ENCODE measurements at regions not wholly inside any gene's neighbourhood (a gene's known extent, or its start where the extent isn't known, plus 50 kb on each side); places are given as distances from the start of the nearest gene placed in this dataset.

DNA sequence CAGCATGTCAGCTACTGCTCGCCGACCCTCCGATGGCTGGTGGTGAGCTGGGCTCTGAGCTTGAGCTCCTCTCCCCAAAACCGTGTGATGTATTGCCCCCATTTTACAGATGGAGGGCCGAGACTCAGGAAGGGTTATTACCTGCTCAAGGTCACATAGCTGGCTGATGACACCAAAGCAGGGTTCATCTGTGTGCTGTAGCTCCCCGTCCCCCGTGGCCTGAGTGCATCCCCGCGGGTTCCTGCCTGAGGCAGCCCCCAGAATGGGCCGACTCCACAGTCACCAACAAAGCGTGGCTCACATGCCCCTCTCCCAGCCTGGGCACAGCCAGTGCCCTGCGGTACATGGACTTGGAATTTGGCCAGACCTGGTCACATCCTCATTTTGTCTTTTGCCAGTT, 198.6 kb downstream of the TFCP2L1 start:
- DNase-seq: no peak

GRCh38 chr2:121087117-121087516, 197.9 kb downstream of the TFCP2L1 start:
- DNase-seq: no peak

- DNase-seq: no peak
Observed at GRCh38 chr2:121088251-121089165, 196.5 kb downstream of the TFCP2L1 start.

DNA sequence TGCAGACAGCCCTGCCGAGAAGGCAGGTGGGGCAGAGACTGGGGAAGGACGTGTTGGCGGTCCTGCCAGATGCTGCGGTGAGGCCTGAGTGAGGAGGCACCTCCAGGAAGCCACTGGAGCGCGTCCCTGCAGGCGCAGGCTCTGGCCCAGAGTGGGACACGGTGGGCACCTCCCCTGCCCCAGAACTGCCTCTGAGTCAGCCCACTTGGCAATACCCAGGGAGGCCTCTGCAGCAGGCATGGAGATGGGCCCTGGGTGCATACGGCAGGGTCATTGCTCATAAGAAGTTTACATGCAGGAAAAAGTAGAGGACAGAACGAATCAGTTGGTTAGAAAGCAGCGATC, 195.9 kb downstream of the TFCP2L1 start:
- no peak for DNase-seq

- DNase-seq: no peak
Observed at GRCh38 chr2:121090088-121090715, 194.8 kb downstream of the TFCP2L1 start.

- DNase-seq: peak; percentile 31
Observed at GRCh38 chr2:121092095-121092494, 192.9 kb downstream of the TFCP2L1 start.

DNA sequence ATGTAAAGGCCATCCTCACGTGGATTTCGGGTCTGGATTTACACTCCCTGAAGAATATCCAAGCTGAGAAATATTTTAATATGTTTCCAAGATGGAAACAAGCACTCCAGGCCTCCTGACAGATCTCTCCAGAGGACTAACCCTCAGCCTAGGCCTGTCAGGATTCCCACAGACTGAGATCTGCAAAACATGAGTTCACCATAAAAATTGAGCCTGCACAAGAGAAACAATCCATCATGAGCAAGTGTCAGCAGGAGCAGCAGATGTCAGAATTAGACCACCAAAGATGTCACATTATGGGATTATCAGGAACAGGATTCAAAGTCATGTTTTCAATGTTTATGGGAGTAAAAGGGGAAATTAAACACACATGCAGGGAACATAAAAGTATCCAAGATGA, 191.3 kb downstream of the TFCP2L1 start:
- no peak for DNase-seq

DNA sequence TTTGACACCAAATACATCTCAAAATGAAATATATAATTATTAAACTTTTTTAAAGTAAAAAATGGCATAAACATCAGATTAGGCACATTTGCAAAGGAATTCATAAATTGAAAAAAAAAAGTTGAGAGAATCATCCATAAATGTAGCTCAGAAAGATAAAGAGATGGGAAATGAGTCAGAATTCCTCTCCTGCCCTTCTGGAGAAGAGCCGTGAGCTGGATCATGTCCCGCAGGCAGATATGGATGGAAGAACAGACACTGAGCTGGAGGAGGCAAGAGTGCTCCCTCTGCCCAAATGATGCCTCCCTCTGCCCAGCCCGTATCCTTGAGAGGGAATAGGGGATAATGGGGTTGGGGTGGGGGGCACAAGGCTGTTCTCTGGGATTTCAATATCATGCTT, 190.9 kb downstream of the TFCP2L1 start:
- DNase-seq: no peak

DNA sequence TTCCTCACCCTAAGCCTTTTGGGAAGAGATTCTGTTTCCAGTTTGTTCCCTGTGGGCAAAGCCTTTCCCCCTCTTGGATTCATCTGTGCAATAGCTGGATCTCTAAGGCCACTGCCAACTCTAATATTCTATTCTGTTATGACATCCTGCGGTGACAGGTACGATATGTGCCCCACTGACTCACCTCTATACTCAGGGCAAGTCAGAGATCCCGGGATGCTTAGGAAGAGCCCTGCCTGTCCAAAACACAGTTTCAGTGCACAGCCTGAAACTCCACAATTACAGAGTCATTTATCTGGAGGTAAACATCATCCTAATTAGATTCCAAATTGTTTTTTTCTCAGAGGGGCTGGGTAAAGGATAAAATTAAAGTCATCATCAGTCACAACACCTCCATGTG, 190.2 kb downstream of the TFCP2L1 start:
- DNase-seq: no peak

GRCh38 chr2:121095257-121096080, 189.5 kb downstream of the TFCP2L1 start:
- peak; percentile 90 for DNase-seq

DNA sequence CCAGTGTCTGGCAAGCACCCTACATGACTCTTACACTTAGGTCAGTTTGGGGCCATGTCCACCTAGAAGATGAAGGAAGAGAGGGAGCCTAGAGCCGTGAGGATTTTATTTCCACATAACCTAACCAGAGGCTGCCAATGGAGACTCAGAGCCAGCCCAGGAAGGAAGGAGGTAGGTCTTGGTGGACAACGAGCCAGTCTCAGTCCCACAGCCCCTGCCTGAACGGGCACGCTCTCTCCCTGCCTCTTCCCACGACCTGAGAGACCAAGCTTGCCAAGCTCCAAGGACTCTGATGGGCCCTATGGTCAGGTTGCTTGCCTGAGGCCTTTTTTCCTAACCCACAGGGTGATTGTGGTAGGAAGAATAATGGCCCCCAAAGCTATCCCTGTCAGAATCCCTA, 188.4 kb downstream of the TFCP2L1 start:
- DNase-seq: no peak

- no peak for DNase-seq
Observed at GRCh38 chr2:121098556-121098955, 186.4 kb downstream of the TFCP2L1 start.

- peak; percentile 52 for DNase-seq
Observed at GRCh38 chr2:121099329-121100290, 185.4 kb downstream of the TFCP2L1 start.

- DNase-seq: no peak
Observed at GRCh38 chr2:121101093-121101715, 183.8 kb downstream of the TFCP2L1 start.

DNA sequence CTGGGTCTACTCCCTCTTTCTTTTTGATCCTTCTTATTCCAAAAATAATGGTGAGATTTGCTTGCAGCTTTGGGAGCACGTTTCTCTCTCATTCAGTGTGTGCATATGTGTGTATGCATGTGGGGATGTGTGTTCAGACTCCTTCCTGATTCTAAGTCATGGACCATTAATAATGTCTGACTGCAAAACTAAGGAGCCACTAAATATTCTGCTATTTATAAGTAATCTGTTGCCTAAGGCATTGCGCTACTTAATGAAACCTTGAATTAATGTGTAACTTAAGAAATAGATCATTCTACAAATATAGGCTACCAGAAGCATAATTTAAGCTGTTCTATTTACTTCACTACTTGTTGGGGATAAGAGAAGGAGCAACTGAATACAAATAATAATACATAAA, 182.1 kb downstream of the TFCP2L1 start:
- DNase-seq: no peak

- DNase-seq: no peak
Observed at GRCh38 chr2:121103960-121104359, 181.0 kb downstream of the TFCP2L1 start.

DNA sequence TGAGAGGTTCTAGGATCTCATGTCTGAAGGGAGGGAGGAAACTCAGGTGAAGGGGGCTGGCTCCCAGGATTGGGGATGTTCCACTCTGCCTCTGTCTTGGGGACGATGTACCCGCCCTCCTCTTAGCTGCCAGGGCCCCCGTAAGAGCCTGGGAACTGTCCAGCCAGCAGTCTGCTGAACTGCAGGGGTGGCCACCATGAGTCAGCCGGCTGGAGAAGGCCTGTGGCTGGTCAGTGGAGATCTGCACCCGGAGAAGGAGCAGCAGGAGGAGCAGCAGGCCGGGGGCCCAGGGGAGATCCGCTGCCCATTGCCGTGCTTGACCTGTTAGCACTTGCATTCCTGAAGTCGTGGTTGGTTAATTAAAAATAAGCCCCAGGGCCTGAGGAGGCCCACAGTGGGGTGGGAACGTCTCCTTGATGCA, 180.3 kb downstream of the TFCP2L1 start:
- no peak for DNase-seq

- no peak for DNase-seq
Observed at GRCh38 chr2:121110924-121111323, 174.1 kb downstream of the TFCP2L1 start.

DNA sequence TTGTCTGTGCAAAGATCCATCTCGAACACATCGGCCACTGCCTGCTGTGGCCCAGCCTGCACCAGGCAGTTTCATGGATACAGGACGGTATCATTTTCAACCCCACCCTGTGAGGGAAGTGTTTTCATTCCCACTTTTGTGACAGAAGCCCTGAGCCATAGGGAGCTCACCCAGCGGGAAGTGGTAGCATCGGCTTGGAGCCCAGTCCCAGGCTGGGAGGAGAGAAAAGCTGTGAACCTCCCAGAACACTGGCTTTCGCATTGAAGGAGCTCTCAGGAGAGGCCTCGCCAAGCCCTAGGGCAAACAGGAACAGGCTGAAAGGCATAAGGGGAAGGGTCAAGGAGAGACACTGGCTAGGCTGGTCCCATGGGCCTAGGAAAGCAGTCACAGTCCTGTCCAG, 166.1 kb downstream of the TFCP2L1 start:
- no peak for DNase-seq

DNA sequence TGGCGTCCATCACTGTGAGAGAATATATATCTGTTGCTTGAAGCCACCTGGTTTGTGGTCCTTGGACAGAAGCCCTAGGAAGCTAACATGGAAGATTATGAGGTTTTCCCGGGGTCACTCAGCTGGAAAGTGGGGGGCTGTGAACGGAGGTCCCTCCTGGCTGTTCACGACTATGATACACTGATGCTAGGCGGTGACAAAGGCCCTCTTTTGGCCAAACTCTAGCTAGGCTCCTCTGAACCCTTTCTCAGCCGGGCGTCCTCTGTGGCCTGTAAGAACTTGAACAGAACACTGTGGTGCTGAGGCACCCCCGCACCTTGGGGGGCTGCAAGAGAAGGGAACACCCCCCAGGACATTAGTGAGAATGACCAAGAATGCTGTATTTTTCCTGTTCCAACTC, 164.6 kb downstream of the TFCP2L1 start:
- DNase-seq: no peak

GRCh38 chr2:121120991-121121390, 164.0 kb downstream of the TFCP2L1 start:
- no peak for DNase-seq

DNA sequence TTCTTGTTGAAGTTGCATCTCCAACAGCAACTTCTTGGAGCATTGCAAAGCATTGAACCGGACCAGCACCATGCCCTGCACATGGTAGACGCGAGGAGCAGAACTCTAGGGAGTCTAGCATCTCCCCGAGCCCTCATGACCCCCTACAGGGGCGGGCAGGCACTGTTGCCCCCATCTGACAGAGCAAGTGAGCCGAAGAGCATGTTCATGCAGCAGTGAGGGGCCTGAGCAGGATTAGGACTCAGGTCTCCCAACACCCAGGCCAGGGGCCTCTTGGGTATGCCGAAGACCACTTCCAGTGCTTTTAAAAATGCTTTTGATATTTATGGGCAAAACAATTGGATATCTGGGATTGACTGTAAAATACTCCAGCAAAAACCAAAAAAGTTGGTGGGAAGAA, 163.3 kb downstream of the TFCP2L1 start:
- no peak for DNase-seq
